ENCODE measurements at regions not wholly inside any gene's neighbourhood (a gene's known extent, or its start where the extent isn't known, plus 50 kb on each side); places are given as distances from the start of the nearest gene placed in this dataset.

DNA sequence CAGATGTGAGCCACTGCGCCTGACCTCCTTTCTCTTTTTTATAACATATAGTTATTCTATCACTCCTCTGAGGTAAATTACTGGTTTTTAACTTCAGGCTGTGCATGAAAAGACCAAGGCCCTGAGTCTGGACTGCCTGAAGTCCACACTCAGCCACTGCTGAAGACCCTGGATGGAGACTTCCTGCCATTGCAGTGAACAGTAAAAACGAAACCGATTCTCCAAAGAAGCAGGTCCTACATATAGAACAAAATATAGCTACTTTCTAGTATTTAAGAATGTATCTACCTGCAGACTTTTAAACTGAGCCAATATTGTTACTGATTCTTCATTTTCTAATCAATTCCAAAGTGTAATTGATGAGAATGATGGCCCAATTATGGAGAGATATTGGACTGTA lies 232.8 kb downstream of the CHRM3 start:
- Histone ChIP-seq H3K27me3 (no peaks in the 10 kb centered on the region), H3K4me3 (no peak overlapping the region), H3K27ac (no peak overlapping the region), H3K36me3 (replicated peaks in 1 of 2) (no peaks in the 10 kb centered on the region), H3K9me3 (replicated peaks in 1 of 3) (no peaks in the 10 kb centered on the region), H3K4me1 (replicated peaks in 1 of 2) (no peaks in the 10 kb centered on the region)
- no peak for TF ChIP-seq POLR2A (IDR thresholded peaks at IDR 0.05)
- TF ChIP-seq, protein P1, sequence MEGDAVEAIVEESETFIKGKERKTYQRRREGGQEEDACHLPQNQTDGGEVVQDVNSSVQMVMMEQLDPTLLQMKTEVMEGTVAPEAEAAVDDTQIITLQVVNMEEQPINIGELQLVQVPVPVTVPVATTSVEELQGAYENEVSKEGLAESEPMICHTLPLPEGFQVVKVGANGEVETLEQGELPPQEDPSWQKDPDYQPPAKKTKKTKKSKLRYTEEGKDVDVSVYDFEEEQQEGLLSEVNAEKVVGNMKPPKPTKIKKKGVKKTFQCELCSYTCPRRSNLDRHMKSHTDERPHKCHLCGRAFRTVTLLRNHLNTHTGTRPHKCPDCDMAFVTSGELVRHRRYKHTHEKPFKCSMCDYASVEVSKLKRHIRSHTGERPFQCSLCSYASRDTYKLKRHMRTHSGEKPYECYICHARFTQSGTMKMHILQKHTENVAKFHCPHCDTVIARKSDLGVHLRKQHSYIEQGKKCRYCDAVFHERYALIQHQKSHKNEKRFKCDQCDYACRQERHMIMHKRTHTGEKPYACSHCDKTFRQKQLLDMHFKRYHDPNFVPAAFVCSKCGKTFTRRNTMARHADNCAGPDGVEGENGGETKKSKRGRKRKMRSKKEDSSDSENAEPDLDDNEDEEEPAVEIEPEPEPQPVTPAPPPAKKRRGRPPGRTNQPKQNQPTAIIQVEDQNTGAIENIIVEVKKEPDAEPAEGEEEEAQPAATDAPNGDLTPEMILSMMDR (IDR thresholded peaks at IDR 0.05): no peak
- no peak for DNase-seq
- intact Hi-C loops (cut with DNase I): no loop called here
- WGBS, 4 donors: 81 to 93% (median 88%) methylated on average over 3 of the region's 3 CpGs

DNA sequence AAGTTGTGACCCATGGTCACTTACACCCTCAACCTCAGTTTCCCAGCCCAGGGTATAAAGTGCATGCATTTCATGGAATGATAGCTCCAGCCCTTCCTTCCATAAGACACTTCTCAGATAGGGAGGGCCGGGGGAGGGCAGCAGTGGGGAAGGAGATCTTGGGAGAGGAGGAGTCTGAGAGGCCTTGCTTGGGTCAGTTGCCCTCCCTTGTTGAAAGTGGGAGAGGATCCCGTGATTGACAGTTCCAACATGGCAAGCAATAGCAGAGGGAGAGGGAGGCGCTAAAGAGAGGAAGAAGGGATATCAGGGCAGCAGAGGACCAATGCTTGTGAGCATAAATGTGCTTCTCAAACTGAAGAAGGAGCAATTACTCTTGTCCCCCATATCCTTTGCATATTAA lies 244.4 kb downstream of the CHRM3 start:
- Histone ChIP-seq H3K9me3 (replicated peaks in 1 of 3) (no peaks in the 10 kb centered on the region), H3K4me1 (replicated peaks in 1 of 2) (no peaks in the 10 kb centered on the region), H3K4me3 (no peak overlapping the region), H3K27me3 (no peaks in the 10 kb centered on the region), H3K27ac (no peak overlapping the region), H3K36me3 (replicated peaks in 1 of 2) (no peaks in the 10 kb centered on the region)
- WGBS, 4 donors: 64 to 80% (median 71%) methylated on average over 3 of the region's 3 CpGs
- intact Hi-C loops (cut with DNase I): no loop called here
- TF ChIP-seq, protein P1 (IDR thresholded peaks at IDR 0.05): no peak
- no peak for TF ChIP-seq POLR2A (IDR thresholded peaks at IDR 0.05)
- DNase-seq: no peak

DNA sequence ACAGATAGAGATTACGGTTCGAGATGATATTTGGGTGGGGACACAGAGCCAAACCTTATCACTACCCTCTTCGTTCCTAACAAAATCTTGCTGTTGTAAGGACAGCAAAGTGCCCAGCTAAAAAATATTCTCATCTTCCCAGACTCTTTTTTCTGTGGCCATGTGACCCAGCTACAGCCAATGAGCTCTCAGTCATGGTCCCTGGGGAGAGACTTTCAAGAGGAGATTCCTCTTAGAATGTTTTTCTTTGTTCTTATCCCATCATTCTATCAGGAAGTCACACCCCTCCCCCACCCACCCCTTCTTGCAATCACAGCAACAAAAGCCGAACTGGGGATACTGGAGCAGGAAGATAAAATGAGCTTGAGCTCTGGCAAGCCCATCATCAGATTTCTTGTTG lies 247.1 kb downstream of the CHRM3 start:
- DNase-seq: no peak
- intact Hi-C loops (cut with DNase I): no loop called here
- no peaks in the 10 kb centered on the region for H3K27me3 ChIP-seq
- H3K36me3 ChIP-seq (replicated peaks in 1 of 2): no peaks in the 10 kb centered on the region
- no peaks in the 10 kb centered on the region for H3K4me1 ChIP-seq (replicated peaks in 1 of 2)
- 65 to 77% (median 70%) methylated on average over 4 of the region's 4 CpGs for WGBS, 4 donors
- no peak overlapping the region for H3K4me3 ChIP-seq
- H3K9me3 ChIP-seq (replicated peaks in 1 of 3): no peaks in the 10 kb centered on the region
- TF ChIP-seq, protein P1 (IDR thresholded peaks at IDR 0.05): no peak
- no peak for TF ChIP-seq POLR2A (IDR thresholded peaks at IDR 0.05)
- H3K27ac ChIP-seq: no peak overlapping the region

DNA sequence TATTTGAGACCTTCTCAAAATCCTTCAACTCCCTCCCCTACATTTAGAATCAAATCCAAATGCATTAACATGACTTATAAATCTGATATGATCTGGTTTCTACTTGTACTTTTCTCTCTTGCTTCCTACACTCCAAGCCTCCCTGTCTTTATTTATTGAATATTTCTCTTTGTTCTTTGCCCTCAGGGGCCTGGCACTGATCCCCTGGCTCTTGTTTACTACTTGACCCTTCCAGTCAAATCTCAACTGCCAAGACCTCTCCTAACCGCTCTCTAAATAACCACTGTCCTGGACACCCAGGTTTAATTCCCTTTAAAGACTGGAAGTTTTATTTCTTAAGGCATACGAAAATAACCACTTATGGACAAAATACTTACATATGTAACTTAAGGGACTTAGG lies 248.9 kb downstream of the CHRM3 start:
- no peak overlapping the region for H3K27ac ChIP-seq
- intact Hi-C loops (cut with DNase I): no loop called here
- no peaks in the 10 kb centered on the region for H3K36me3 ChIP-seq (replicated peaks in 1 of 2)
- H3K9me3 ChIP-seq (replicated peaks in 1 of 3): no peaks in the 10 kb centered on the region
- 57 to 76% (median 61%) methylated on average over 2 of the region's 2 CpGs for WGBS, 4 donors
- no peak for TF ChIP-seq POLR2A (IDR thresholded peaks at IDR 0.05)
- TF ChIP-seq, protein P1 (IDR thresholded peaks at IDR 0.05): no peak
- H3K4me1 ChIP-seq (replicated peaks in 1 of 2): no peaks in the 10 kb centered on the region
- no peaks in the 10 kb centered on the region for H3K27me3 ChIP-seq
- no peak for DNase-seq
- H3K4me3 ChIP-seq: no peak overlapping the region
